B cell (primary cell): ENCODE measurements at regions not wholly inside any gene's neighbourhood (a gene's known extent, or its start where the extent isn't known, plus 50 kb on each side); places are given as distances from the start of the nearest gene placed in this dataset.

Source experiments
- CTCF ChIP-seq: fragments of 200-600 bp; IDR thresholded peaks from one replicate; pipeline ENCODE4 v1.8.0; 2022; ENCODE audit warnings: antibody characterized with exemption, mild to moderate bottlenecking
- EZH2 ChIP-seq: IDR thresholded peaks from 2 replicates; pipeline ENCODE4 v1.6.1; 2012; ENCODE audit warnings: borderline replicate concordance, low read depth, mild to moderate bottlenecking, moderate library complexity, low read length; ENCODE audit not compliant: insufficient read depth, poor library complexity, severe bottlenecking

GRCh38 chr3:28786446-28786845 lies 437.8 kb upstream of the AZI2 start:
- TF ChIP-seq CTCF (no peak), EZH2 (no peak)
